HG02884 (cell line): ENCODE measurements at regions not wholly inside any gene's neighbourhood (a gene's known extent, or its start where the extent isn't known, plus 50 kb on each side); places are given as distances from the start of the nearest gene placed in this dataset.

Experiments
- ATAC-seq: cut with Tn5 transposase; IDR thresholded peaks from one replicate; pipeline ENCODE4 v1.9.1; 2021; ENCODE audit warnings: mild to moderate bottlenecking, moderate library complexity; ENCODE audit not compliant: unreplicated experiment

DNA sequence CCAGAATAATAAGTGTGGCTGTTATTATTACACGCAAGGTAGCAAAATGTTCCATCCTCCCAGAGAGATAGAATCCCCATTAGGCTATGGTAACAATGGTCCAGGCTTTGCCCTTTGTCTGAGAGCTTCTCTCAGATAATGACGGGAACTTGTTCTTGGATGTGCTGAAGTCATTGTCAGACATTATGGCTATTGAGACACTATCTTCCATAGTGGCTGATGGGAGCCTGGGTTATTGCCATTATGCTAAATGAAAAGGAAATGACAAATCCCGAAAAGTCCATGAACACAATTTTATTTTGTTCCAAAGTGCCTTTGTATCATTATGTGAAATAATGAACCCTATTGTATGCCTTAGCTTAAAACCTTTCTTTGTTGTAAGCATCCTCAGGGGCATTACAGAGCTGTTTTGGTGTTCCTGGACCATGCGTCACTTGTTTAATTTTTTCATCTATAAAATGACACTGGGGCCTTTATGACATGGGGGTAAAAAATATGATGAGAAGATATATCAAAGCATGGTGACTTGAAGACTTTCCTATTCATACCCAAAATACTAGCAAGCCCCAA is 218.5 kb downstream of the KCNS3 start:
- no peak for ATAC-seq

DNA sequence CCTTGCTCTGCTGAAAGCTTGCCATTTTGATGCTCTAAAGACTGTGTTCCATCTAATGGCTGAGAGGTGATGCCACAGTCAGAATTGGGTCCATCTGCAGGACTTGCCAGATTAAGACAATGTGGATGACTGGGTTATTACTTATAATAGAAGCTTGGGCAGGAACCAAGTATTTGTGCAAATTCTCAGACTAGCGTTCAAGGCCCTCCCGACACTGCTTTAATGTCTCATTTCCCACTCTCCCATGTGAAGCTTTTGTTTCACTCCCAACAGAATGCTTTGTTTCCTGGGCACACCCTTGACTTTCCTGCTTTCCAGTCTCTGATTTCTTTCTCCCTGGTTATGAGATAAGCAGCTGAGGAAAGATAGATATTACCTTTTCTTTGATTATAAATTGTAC is 215.8 kb downstream of the KCNS3 start:
- ATAC-seq = no peak

DNA sequence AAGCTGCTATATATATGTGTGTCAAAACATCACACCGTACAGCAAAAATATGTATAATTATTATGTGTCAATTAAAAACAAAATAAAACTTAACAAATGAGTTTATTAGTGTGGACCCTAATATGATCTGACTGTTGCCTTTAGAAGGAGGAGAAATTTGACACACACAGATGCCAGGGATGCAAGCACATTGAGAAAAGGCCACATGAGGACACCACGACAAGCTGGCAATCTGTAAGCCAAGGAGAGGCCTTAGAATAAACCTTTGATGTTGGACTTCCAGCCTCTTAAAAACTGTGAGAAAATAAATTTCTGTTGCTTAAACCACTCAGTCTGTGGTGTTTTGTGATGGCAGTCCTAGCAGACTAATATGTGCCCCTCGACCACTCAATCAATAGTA is 214.7 kb downstream of the KCNS3 start:
- ATAC-seq = no peak

DNA sequence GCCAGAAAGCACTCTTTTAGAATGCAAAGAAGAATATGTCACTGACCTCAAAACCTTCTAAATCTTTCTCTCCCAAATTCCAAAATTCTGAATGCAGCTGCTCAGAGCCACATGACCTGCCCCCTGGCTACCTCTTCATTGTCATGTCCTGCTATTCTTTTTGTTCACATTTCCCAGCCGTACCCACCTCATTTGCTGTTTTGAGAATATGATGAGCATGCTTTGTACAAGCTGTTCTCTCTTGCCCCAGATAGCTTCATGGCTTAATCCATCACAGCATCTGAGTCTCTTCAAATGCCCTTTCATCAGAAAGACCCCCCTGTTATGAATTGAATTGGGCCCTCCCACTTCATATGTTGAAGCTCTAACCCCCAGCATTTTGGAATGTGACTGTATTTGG is 214.3 kb downstream of the KCNS3 start:
- ATAC-seq = no peak

DNA sequence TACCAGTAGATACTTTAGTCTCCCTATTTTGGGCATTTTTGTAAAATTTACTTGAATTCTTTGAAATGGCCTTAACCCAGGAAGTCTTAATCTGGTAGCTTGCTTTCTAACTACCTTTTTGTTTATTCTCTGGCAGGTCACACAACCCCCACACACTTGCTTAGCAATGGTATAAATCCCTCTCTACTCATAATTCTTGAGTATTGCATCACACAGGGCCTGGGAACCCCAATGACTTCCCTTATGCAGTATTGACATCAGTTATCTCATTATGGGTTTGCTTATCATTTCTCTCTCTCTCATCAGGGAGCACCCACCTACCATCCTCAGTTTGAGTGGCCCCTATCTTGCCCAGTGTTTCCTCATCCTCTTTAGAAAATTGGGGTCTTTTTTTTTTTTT is 207.1 kb downstream of the KCNS3 start:
- ATAC-seq = no peak

DNA sequence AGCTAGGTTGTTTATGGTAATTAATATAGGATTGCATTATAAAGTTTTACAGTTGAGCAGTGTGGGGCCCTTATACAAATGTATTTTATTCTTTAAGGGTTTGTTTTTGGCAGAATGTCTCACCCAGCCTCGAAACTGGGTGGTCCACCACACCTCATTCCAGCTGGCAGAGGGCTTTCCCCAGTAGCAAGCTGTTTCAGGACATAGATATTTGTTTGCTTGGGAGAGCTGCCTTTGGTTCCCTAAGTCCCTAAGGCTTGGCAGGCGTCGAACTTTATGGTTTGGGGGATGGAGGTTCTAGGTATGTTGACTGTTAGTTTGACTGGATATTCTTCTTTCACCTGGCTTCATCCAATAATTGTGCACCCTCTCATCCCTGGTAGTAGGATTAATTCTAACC is 205.9 kb downstream of the KCNS3 start:
- ATAC-seq = no peak

DNA sequence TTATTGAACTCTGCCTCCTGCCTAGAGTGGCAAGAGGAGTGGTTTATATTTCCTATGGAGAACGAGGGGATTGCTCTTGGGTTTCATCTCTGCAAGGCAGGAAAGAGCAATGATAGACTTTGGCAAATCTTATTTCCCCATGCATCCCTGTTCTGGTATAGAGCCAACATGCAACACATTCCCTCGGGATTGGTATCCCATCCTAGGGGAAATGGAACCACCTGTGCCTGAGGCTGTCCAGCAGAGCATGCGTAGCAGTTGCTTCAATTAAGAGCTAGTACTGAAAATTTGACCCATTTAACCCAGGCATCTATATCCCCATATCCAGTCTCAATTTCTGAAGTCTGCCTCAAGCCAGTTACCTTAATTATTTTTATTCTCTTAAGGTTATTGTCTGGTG is 205.3 kb downstream of the KCNS3 start:
- no peak for ATAC-seq

DNA sequence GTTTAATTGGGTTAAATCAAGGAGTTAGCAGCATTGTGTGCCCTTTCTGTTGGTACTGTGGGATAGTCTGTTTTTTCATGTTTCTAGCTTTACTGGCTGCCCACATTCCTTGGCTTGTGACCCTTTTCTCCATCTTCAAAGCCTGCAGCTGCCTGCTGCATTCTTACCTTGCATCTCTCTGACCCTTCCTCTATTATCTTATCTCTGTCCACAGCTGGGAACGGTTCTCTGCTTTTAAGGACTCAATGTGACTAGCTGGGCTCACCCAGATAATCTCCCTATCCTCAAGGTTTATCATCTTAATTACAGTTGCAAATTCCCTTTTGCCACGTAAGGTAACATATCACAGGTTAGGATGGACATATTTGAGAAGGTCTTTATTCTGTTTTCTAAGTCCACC is 199.7 kb downstream of the KCNS3 start:
- ATAC-seq = no peak

GRCh38 chr2:18077704-18078103 is 199.2 kb downstream of the KCNS3 start:
- no peak for ATAC-seq

- no peak for ATAC-seq
These were observed 198.8 kb downstream of the KCNS3 start for GRCh38 chr2:18077231-18077630.

GRCh38 chr2:18074476-18074875 is 196.0 kb downstream of the KCNS3 start:
- no peak for ATAC-seq

DNA sequence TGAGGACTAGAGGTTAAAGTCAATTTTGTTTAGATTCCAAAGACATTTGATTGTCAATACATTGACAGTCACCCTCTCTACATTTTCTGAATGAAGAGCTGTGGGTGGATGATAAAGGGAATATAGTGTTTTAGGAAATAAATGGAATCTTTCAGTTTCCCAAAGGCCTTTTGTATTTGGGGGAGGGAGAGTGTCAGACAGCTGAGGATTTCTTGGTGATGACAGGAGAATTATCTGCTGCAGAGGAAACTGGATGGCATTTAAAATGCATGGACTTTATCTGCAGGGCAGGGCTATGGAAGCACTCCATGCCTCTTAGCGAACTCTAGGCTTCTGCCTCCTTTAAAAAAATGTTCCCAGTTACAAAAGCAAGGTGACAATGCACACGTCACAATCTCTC is 195.1 kb downstream of the KCNS3 start:
- ATAC-seq = no peak

DNA sequence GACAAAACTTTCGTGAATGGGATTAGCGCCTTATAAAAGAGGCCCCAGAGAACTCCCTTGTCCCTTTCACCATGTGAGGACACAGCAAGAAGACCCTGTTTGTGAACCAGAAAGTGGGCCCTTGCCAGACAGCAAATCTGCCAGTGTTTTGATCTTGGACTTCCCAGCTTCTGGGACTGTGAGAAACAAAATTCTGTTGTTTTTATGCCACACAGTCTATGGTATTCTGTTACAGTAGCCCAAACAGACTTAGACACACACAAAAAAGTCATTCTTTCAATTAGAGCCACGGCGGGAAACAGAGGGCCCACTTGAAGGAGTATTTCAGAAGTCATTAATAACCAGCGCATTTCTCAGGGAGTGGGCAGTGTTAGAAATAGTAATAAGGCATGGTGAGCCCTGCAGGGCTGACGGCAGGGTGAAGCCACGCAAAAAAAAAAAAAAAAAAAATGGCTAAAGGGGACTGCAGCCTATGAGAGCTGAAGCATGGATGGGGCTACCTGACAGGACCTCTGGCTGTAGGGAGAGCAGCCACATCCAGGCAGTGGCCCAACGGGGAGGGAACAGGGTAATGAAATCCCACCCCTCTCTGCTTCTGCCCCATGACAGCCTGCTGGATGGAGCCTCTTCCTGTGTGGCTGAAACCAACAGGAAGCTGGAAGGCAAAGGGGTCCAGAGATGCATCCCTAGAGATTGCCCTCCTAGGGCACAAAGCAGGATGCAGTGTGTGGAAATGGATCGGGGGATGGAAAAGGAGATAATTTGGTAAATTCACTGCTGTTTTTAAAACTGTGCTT is 189.3 kb downstream of the KCNS3 start:
- no peak for ATAC-seq

DNA sequence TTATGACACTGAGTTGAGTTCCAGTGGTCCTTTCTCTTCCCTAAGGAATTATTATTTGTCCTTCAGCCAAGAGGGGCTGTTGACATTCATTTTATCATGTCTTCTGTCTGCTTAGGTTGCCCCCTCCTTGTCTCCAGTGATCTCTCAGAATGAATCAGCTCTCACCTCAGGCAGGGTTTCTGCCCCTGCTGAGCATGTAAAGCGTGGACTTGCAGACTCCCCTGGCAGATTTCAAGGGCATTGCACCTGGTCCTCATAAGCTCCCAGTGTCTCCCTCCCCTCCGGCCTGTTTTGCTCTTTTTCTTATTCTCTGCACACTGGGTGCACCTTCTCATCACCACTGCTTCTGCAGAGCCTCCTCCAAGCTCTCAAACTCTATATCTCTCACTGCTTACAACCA is 188.4 kb downstream of the KCNS3 start:
- no peak for ATAC-seq

- ATAC-seq = no peak
These were observed 187.6 kb downstream of the KCNS3 start for GRCh38 chr2:18066066-18066465.

- no peak for ATAC-seq
These were observed 186.8 kb downstream of the KCNS3 start for GRCh38 chr2:18065249-18065648.

- no peak for ATAC-seq
These were observed 185.5 kb downstream of the KCNS3 start for GRCh38 chr2:18063826-18064470.

GRCh38 chr2:18062892-18063291 is 184.4 kb downstream of the KCNS3 start:
- ATAC-seq = no peak

- no peak for ATAC-seq
These were observed 183.2 kb downstream of the KCNS3 start for GRCh38 chr2:18061717-18062116.

DNA sequence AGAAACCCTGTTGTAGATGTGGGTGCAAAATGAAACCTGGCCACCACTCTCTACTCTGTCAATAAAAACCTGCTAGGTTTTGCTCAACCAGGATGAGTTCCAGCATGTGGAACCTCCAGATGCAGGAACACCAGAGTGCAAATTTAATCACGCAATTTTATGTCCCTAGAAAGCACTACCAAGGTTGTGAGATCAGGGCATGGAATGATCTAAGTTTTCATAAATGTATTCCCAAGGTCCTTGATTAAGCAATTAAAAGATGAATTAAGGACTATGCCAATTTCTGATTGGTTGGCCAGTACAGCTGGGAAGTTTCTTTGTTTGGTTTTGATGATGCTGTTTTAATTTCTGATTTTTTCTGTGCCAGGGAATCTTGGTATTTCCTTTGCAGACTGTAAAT is 179.2 kb downstream of the KCNS3 start:
- ATAC-seq = no peak

DNA sequence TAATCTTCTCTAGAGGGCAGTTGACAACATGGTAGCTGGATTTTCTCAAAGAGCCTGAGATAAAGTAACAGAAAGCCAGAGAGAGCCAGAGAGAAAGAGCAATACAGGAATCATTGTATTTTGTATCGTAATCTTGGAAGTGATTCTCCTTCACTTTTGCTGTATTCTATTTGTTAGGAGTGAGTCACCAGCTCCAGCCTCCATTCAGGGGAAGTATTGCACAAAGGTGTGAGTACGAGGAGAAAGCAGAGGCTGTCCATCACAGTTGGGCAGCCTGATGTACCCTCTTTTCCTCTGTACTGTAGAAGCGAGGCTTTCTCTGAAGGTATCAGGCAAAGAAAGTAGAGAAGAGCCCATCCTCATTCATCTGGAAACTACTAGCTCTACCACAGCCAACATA is 176.8 kb downstream of the KCNS3 start:
- ATAC-seq = no peak

GRCh38 chr2:18050001-18050400 is 171.5 kb downstream of the KCNS3 start:
- ATAC-seq = no peak
